ENCODE measurements at regions not wholly inside any gene's neighbourhood (a gene's known extent, or its start where the extent isn't known, plus 50 kb on each side); places are given as distances from the start of the nearest gene placed in this dataset.

DNA sequence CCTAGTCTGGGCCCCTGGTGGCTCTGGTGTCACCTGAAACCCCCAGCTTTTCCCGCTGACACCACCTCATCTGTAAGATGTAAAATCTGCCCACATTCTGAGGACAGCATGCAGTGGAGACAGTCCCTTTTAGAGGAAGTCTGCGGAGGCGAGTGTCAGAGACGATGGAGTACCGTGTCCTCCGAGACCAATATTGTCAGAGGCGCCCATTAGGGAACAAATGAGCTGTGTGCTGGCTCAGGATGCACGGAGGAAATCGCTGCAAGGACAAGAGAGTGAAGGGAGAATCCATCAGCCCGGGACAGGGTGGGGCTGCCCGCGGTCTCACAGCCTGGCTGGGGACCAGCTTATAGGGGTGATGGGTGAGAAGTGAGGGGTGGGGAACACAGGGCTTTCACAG lies 214.8 kb downstream of the MATN1 start:
- TF ChIP-seq, protein P1, sequence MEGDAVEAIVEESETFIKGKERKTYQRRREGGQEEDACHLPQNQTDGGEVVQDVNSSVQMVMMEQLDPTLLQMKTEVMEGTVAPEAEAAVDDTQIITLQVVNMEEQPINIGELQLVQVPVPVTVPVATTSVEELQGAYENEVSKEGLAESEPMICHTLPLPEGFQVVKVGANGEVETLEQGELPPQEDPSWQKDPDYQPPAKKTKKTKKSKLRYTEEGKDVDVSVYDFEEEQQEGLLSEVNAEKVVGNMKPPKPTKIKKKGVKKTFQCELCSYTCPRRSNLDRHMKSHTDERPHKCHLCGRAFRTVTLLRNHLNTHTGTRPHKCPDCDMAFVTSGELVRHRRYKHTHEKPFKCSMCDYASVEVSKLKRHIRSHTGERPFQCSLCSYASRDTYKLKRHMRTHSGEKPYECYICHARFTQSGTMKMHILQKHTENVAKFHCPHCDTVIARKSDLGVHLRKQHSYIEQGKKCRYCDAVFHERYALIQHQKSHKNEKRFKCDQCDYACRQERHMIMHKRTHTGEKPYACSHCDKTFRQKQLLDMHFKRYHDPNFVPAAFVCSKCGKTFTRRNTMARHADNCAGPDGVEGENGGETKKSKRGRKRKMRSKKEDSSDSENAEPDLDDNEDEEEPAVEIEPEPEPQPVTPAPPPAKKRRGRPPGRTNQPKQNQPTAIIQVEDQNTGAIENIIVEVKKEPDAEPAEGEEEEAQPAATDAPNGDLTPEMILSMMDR (IDR thresholded peaks at IDR 0.05; ENCODE audit: control extremely low read depth, extremely low read depth, low read depth, missing control alignments), result no peak
- DNase-seq (ENCODE audit: extremely low spot score), result no peak
- ChIA-PET POLR2A (no interaction called here), CTCF (no interaction called here)

DNA sequence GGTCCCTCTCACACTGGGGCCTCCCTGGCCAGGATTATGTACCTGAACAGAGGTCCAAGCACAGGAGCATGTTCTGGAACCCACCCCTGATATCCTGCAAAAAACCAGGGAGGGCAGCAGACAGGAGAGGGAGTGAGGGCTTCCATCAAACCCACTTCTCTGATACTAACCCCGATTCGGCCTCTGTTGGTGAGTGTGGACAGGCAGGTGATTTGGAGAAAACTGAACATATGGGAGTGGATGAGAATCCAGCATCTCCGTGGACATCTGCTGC lies 215.3 kb downstream of the MATN1 start:
- TF ChIP-seq, protein P1 (IDR thresholded peaks at IDR 0.05; ENCODE audit: control extremely low read depth, extremely low read depth, low read depth, missing control alignments), result no peak
- CTCF ChIA-PET, result no interaction called here
- POLR2A ChIA-PET, result no interaction called here
- no peak for DNase-seq (ENCODE audit: extremely low spot score)

DNA sequence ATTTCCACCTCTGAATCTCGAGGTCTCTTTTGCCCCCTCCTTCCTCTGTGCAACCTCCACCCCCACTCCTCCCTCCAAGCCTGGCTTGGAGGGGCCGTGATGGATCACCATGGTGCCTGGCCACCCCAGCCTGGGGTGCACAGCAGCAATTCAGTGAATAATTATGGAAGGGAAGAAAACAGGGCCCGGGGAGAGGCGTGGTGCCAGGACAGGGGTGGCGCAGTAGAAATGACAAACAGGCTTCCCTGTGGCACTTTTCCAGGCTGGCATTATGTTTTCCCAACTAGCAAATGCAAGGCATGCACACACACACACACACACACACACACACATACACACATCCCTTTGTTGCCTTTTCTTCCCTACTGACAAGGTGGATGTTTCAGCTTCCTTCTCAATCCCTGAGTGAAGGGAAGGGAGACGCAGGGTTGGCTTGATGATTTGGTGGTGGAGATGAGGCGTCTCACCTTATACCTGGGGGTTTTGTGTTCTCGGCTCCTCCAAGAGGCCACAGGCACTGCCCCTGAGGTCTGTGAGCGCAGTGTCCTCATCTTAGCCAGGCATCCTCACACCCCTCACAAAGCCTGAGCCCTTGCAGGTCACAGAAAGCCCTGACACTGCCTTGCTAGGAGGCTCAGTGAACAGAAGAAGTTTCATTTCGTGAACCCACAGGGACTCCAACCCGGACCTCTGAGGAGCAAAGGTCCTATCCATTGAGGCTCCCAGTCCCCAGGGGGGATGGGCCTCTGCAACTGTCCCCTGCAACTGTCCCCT lies 215.8 kb downstream of the MATN1 start:
- ChIA-PET POLR2A (no interaction called here), CTCF (no interaction called here)
- TF ChIP-seq, protein P1 (IDR thresholded peaks at IDR 0.05; ENCODE audit: control extremely low read depth, extremely low read depth, low read depth, missing control alignments), result no peak
- DNase-seq (ENCODE audit: extremely low spot score), result no peak

DNA sequence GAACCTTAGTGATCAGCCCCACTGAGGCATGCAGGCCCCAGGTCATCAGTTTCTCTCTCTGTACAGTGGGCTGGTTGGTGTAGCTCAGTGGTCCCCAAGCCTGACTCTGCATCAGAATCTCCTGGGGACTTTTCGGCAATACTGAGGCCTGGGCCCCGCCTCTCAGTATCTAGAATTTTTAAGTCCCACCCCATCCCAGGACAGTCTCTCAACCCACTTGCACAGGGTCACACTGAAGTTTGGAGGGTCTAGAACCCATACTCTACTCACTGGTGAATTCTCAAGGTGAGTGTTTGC lies 216.4 kb downstream of the MATN1 start:
- TF ChIP-seq, protein P1 (IDR thresholded peaks at IDR 0.05; ENCODE audit: control extremely low read depth, extremely low read depth, low read depth, missing control alignments), result no peak
- ChIA-PET POLR2A (no interaction called here), CTCF (no interaction called here)
- DNase-seq (ENCODE audit: extremely low spot score), result no peak

DNA sequence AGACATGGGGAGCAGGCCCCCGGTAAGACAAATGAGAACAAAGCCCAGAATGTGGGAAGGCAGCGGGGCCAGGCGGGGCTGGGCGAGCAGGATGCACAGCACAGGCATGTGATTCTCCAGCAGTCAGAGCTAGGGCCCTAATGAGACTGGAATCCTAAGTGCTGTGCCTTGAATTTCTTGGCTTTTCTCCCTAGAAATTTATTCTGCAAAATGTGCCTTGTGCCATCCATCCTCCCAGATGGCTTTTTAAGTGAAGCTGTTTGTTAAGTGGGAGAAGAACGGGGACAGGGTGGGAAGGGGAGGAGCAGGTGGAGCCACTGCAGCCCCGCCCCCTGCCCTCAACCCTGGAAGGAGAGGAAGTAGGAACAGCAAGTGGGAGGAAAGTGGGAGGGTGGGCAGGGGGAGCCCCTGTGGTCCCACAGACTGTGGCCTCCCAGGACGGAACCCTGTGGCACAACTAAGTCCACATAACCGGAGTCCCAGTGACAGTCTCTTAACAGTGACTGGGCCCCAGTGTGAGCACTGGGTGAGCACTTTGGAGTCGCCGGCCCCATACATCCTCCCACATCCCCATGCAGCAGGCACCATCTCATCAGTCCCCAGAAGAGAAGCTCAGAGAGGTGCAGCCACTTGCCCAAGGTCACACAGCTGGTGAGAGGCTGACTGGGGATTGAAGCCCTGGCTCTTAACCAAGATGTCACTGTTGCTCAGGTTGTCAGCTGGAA lies 216.9 kb downstream of the MATN1 start:
- TF ChIP-seq, protein P1 (IDR thresholded peaks at IDR 0.05; ENCODE audit: control extremely low read depth, extremely low read depth, low read depth, missing control alignments), result no peak
- ChIA-PET POLR2A (no interaction called here), CTCF (no interaction called here)
- no peak for DNase-seq (ENCODE audit: extremely low spot score)

DNA sequence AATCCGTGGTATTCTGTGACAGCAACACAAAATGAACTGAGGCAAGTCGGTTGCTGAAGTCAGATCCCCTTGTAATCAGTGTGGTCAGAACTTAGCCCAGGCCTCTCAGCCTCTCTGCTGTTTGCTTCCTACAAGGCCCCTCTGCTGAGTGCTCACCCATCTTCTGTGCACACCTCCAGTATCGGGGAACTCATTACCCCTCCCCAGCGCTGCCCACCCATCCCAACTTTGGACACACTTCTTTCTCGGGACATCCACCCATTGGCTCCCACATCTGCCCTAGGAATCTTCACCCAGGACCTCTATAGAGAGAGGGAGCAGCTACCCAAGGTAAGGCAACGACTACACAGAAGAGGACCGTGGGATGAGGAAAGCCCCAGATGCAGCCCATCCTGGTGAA lies 217.5 kb downstream of the MATN1 start:
- ChIA-PET CTCF (no interaction called here), POLR2A (no interaction called here)
- TF ChIP-seq, protein P1 (IDR thresholded peaks at IDR 0.05; ENCODE audit: control extremely low read depth, extremely low read depth, low read depth, missing control alignments), result no peak
- DNase-seq (ENCODE audit: extremely low spot score), result no peak

Measured in GM10248 (cell line).